ENCODE measurements at regions not wholly inside any gene's neighbourhood (a gene's known extent, or its start where the extent isn't known, plus 50 kb on each side); places are given as distances from the start of the nearest gene placed in this dataset.

GRCh38 chr13:84686973-84687372 is 804.7 kb upstream of the SLITRK1 start:
- FAIRE-seq (no peak), DNase-seq (ENCODE audit: insufficient read length, low spot score) (no peak)
- TF ChIP-seq POLR2A (IDR thresholded peaks at IDR 0.05; ENCODE audit: low read depth, low read length): no peak
- TF ChIP-seq TAF1 (IDR thresholded peaks at IDR 0.05; ENCODE audit: low read depth, low read length): no peak
- no peak for TF ChIP-seq PAX5 (IDR thresholded peaks at IDR 0.05; ENCODE audit: insufficient read depth, low read length, severe bottlenecking)
- no peak for TF ChIP-seq POU2F2 (IDR thresholded peaks at IDR 0.05; ENCODE audit: low read depth, low read length)
- TF ChIP-seq SPI1 (IDR thresholded peaks at IDR 0.05; ENCODE audit: low read depth, low read length): no peak
- no peak for TF ChIP-seq POLR2AphosphoS5 (IDR thresholded peaks at IDR 0.05; ENCODE audit: low read depth, low read length)

DNA sequence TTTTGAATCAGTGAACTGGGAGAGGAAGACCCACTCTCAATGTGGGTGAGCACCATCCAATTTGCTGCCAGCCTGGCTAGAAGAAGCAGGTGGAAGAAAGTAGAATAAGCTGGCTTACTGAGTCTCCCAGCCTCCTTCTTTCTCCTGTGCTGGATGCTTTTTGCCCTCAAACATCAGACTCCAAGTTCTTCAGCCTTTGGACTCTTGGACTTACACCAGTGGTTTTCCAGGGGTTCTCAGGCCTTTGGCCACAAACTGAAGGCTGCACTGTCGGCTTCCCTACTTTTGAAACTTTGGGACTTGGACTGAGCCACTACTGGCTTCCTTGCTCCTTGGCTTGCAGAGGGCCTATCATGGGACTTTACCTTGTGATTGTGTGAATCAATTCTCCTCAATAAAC is 804.2 kb upstream of the SLITRK1 start:
- FAIRE-seq (no peak), DNase-seq (ENCODE audit: insufficient read length, low spot score) (no peak)
- TF ChIP-seq PAX5 (IDR thresholded peaks at IDR 0.05; ENCODE audit: insufficient read depth, low read length, severe bottlenecking) (no peak), POLR2AphosphoS5 (IDR thresholded peaks at IDR 0.05; ENCODE audit: low read depth, low read length) (no peak), TAF1 (IDR thresholded peaks at IDR 0.05; ENCODE audit: low read depth, low read length) (no peak), POU2F2 (IDR thresholded peaks at IDR 0.05; ENCODE audit: low read depth, low read length) (no peak), POLR2A (IDR thresholded peaks at IDR 0.05; ENCODE audit: low read depth, low read length) (no peak), SPI1 (IDR thresholded peaks at IDR 0.05; ENCODE audit: low read depth, low read length) (no peak)

GRCh38 chr13:84684804-84685203 is 802.5 kb upstream of the SLITRK1 start:
- no peak for FAIRE-seq
- TF ChIP-seq TAF1 (IDR thresholded peaks at IDR 0.05; ENCODE audit: low read depth, low read length): no peak
- no peak for TF ChIP-seq POLR2A (IDR thresholded peaks at IDR 0.05; ENCODE audit: low read depth, low read length)
- no peak for TF ChIP-seq POU2F2 (IDR thresholded peaks at IDR 0.05; ENCODE audit: low read depth, low read length)
- no peak for TF ChIP-seq SPI1 (IDR thresholded peaks at IDR 0.05; ENCODE audit: low read depth, low read length)
- no peak for TF ChIP-seq PAX5 (IDR thresholded peaks at IDR 0.05; ENCODE audit: insufficient read depth, low read length, severe bottlenecking)
- no peak for TF ChIP-seq POLR2AphosphoS5 (IDR thresholded peaks at IDR 0.05; ENCODE audit: low read depth, low read length)
- no peak for DNase-seq (ENCODE audit: insufficient read length, low spot score)

DNA sequence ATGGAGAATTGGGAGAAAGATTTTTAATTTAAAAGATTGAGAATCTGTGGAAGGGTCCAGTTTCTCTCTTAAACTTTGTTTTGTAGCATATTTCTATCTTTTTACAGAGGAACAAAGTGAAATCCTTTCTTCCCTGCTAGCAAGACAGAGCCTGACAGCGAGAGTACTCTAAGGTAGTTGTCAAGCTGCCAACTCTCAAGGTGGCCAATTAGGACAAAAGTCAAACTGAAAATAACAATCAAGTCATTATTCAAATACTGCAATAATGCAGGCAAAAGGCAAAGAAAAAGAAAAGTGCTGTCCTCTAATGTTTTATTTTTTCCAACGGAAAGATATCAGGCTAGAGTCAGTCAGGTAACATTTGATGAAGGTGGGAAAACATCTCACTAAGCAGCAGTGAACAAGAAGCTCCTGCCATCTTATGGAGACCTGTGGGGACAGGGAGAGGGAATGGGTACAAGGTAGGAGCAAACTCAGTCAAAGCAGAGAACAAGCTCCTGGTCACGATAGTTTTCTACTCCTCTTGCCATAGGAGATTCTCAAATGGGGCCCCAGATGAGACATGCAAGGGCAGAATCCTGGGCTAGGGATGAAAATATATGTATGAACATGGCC is 801.9 kb upstream of the SLITRK1 start:
- no peak for TF ChIP-seq POLR2AphosphoS5 (IDR thresholded peaks at IDR 0.05; ENCODE audit: low read depth, low read length)
- TF ChIP-seq POU2F2 (IDR thresholded peaks at IDR 0.05; ENCODE audit: low read depth, low read length): no peak
- TF ChIP-seq POLR2A (IDR thresholded peaks at IDR 0.05; ENCODE audit: low read depth, low read length): no peak
- TF ChIP-seq PAX5 (IDR thresholded peaks at IDR 0.05; ENCODE audit: insufficient read depth, low read length, severe bottlenecking): no peak
- FAIRE-seq (no peak), DNase-seq (ENCODE audit: insufficient read length, low spot score) (no peak)

- TF ChIP-seq SPI1 (IDR thresholded peaks at IDR 0.05; ENCODE audit: low read depth, low read length) (no peak), TAF1 (IDR thresholded peaks at IDR 0.05; ENCODE audit: low read depth, low read length) (no peak), POLR2A (IDR thresholded peaks at IDR 0.05; ENCODE audit: low read depth, low read length) (no peak), POU2F2 (IDR thresholded peaks at IDR 0.05; ENCODE audit: low read depth, low read length) (no peak), PAX5 (IDR thresholded peaks at IDR 0.05; ENCODE audit: insufficient read depth, low read length, severe bottlenecking) (no peak), POLR2AphosphoS5 (IDR thresholded peaks at IDR 0.05; ENCODE audit: low read depth, low read length) (no peak)
- no peak for FAIRE-seq
- no peak for DNase-seq (ENCODE audit: insufficient read length, low spot score)
Measured at GRCh38 chr13:84683448-84683847, 801.2 kb upstream of the SLITRK1 start.

DNA sequence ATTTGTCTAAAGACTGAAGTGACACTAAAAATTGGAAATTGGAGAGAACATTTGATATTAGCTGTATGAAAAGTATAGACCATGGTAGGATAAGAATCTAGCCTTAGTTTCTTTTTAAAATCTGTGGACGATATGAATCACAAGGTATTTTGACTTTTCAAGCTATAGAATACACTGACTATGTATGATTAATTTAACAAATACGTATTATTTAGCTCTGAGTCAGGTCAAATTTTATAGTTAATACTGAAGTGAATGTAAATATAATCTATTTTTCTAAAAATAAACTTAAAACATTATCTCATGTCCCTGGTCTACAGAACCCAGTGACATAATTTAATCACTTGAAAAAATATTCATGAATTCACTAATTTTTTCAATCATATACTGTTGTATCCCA is 795.6 kb upstream of the SLITRK1 start:
- no peak for TF ChIP-seq SPI1 (IDR thresholded peaks at IDR 0.05; ENCODE audit: low read depth, low read length)
- TF ChIP-seq POU2F2 (IDR thresholded peaks at IDR 0.05; ENCODE audit: low read depth, low read length): no peak
- TF ChIP-seq TAF1 (IDR thresholded peaks at IDR 0.05; ENCODE audit: low read depth, low read length): no peak
- no peak for TF ChIP-seq POLR2AphosphoS5 (IDR thresholded peaks at IDR 0.05; ENCODE audit: low read depth, low read length)
- TF ChIP-seq POLR2A (IDR thresholded peaks at IDR 0.05; ENCODE audit: low read depth, low read length): no peak
- no peak for TF ChIP-seq PAX5 (IDR thresholded peaks at IDR 0.05; ENCODE audit: insufficient read depth, low read length, severe bottlenecking)
- DNase-seq (ENCODE audit: insufficient read length, low spot score): no peak
- FAIRE-seq: no peak

DNA sequence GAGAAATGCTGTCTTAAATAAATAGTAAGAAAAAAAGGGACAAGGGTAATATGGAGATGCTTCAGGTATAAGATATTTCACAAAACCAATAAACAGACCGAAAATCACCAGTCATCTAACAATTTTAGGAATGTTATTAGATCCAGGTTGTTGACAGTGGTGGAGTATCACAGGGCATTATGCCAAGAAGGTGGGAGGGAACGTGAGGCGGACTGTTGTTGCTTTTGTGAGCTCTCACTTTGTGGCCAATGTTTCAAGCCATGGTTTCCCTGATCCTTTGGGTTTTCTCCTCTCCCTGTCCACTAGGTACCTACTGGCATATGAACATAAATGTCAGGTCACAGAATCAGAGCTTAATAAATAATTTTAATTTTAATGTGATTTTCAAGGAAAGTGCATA is 790.3 kb upstream of the SLITRK1 start:
- DNase-seq (ENCODE audit: insufficient read length, low spot score) (no peak), FAIRE-seq (no peak)
- no peak for TF ChIP-seq PAX5 (IDR thresholded peaks at IDR 0.05; ENCODE audit: insufficient read depth, low read length, severe bottlenecking)
- no peak for TF ChIP-seq POLR2AphosphoS5 (IDR thresholded peaks at IDR 0.05; ENCODE audit: low read depth, low read length)
- no peak for TF ChIP-seq POLR2A (IDR thresholded peaks at IDR 0.05; ENCODE audit: low read depth, low read length)
- TF ChIP-seq TAF1 (IDR thresholded peaks at IDR 0.05; ENCODE audit: low read depth, low read length): no peak
- TF ChIP-seq SPI1 (IDR thresholded peaks at IDR 0.05; ENCODE audit: low read depth, low read length): no peak
- no peak for TF ChIP-seq POU2F2 (IDR thresholded peaks at IDR 0.05; ENCODE audit: low read depth, low read length)

GRCh38 chr13:84670245-84670644 is 788.0 kb upstream of the SLITRK1 start:
- no peak for TF ChIP-seq TAF1 (IDR thresholded peaks at IDR 0.05; ENCODE audit: low read depth, low read length)
- TF ChIP-seq POLR2A (IDR thresholded peaks at IDR 0.05; ENCODE audit: low read depth, low read length): no peak
- no peak for TF ChIP-seq POLR2AphosphoS5 (IDR thresholded peaks at IDR 0.05; ENCODE audit: low read depth, low read length)
- no peak for TF ChIP-seq POU2F2 (IDR thresholded peaks at IDR 0.05; ENCODE audit: low read depth, low read length)
- no peak for TF ChIP-seq PAX5 (IDR thresholded peaks at IDR 0.05; ENCODE audit: insufficient read depth, low read length, severe bottlenecking)
- no peak for TF ChIP-seq SPI1 (IDR thresholded peaks at IDR 0.05; ENCODE audit: low read depth, low read length)
- DNase-seq (ENCODE audit: insufficient read length, low spot score): no peak
- FAIRE-seq: no peak

GRCh38 chr13:84668637-84669036 is 786.4 kb upstream of the SLITRK1 start:
- FAIRE-seq (no peak), DNase-seq (ENCODE audit: insufficient read length, low spot score) (no peak)
- TF ChIP-seq SPI1 (IDR thresholded peaks at IDR 0.05; ENCODE audit: low read depth, low read length) (no peak), POU2F2 (IDR thresholded peaks at IDR 0.05; ENCODE audit: low read depth, low read length) (no peak), POLR2AphosphoS5 (IDR thresholded peaks at IDR 0.05; ENCODE audit: low read depth, low read length) (no peak), TAF1 (IDR thresholded peaks at IDR 0.05; ENCODE audit: low read depth, low read length) (no peak), POLR2A (IDR thresholded peaks at IDR 0.05; ENCODE audit: low read depth, low read length) (no peak), PAX5 (IDR thresholded peaks at IDR 0.05; ENCODE audit: insufficient read depth, low read length, severe bottlenecking) (no peak)

DNA sequence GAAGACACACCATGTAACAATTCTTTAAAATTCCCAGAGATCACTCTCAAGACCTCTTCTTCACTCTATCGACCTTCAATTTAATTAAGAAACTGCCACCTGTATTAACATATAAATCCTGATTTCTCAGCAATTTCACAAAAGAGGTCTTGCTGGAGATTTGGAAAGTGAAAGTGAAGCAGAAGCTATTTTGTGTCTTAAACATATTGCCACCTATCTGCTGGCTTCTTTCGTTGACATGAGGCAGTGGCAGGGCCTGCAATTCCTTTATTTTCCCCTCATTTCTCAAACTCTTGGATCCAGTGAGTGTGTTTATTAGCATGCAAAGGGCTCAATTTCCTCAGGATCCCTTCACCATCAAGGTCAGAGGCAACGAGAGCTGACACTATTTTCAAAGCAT is 780.2 kb upstream of the SLITRK1 start:
- TF ChIP-seq POU2F2 (IDR thresholded peaks at IDR 0.05; ENCODE audit: low read depth, low read length) (no peak), SPI1 (IDR thresholded peaks at IDR 0.05; ENCODE audit: low read depth, low read length) (no peak), POLR2AphosphoS5 (IDR thresholded peaks at IDR 0.05; ENCODE audit: low read depth, low read length) (no peak), PAX5 (IDR thresholded peaks at IDR 0.05; ENCODE audit: insufficient read depth, low read length, severe bottlenecking) (no peak), POLR2A (IDR thresholded peaks at IDR 0.05; ENCODE audit: low read depth, low read length) (no peak), TAF1 (IDR thresholded peaks at IDR 0.05; ENCODE audit: low read depth, low read length) (no peak)
- DNase-seq (ENCODE audit: insufficient read length, low spot score): no peak
- FAIRE-seq: no peak

All from GM12891 (cell line).